ENCODE measurements at regions not wholly inside any gene's neighbourhood (a gene's known extent, or its start where the extent isn't known, plus 50 kb on each side); places are given as distances from the start of the nearest gene placed in this dataset.
A peak's percentile ranks its signal among the peaks of the same experiment; 100 is the strongest.
"Not testable (repeated sequence)": the region's sequence is repeated elsewhere in the genome, so short reads cannot be mapped to it uniquely, and the experiment has no call there.

- no peak overlapping the region for H3K4me3 ChIP-seq (ENCODE audit: low read depth, low read length)
- DNase-seq (ENCODE audit: low read depth) = no peak
Observed at GRCh38 chr9:3674561-3674960, 148.8 kb upstream of the RFX3 start.

- DNase-seq (ENCODE audit: low read depth) = no peak
- no peak overlapping the region for H3K4me3 ChIP-seq (ENCODE audit: low read depth, low read length)
Observed at GRCh38 chr9:3672399-3672798, 146.6 kb upstream of the RFX3 start.

- DNase-seq (ENCODE audit: low read depth) = no peak
- H3K4me3 ChIP-seq (ENCODE audit: low read depth, low read length) = no peak overlapping the region
Observed at GRCh38 chr9:3664044-3664443, 138.2 kb upstream of the RFX3 start.

- H3K4me3 ChIP-seq (ENCODE audit: low read depth, low read length) = no peak overlapping the region
- DNase-seq (ENCODE audit: low read depth) = no peak
Observed at GRCh38 chr9:3662671-3663070, 136.9 kb upstream of the RFX3 start.

- no peak for DNase-seq (ENCODE audit: low read depth)
- H3K4me3 ChIP-seq (ENCODE audit: low read depth, low read length) = no peak overlapping the region
Observed at GRCh38 chr9:3660936-3661335, 135.1 kb upstream of the RFX3 start.

- no peak for DNase-seq (ENCODE audit: low read depth)
Observed at GRCh38 chr9:3659647-3660046, 133.8 kb upstream of the RFX3 start.

GRCh38 chr9:3658964-3659363, 133.2 kb upstream of the RFX3 start:
- no peak for DNase-seq (ENCODE audit: low read depth)
- no peak overlapping the region for H3K4me3 ChIP-seq (ENCODE audit: low read depth, low read length)

More at GRCh38 chr9:3659647-3660046, 133.8 kb upstream of the RFX3 start:
- no peak overlapping the region for H3K4me3 ChIP-seq (ENCODE audit: low read depth, low read length)

GRCh38 chr9:3656224-3656623, 130.4 kb upstream of the RFX3 start:
- no peak overlapping the region for H3K4me3 ChIP-seq (ENCODE audit: low read depth, low read length)
- no peak for DNase-seq (ENCODE audit: low read depth)

- no peak overlapping the region for H3K4me3 ChIP-seq (ENCODE audit: low read depth, low read length)
Observed at GRCh38 chr9:3650994-3651622, 125.3 kb upstream of the RFX3 start.

GRCh38 chr9:3648722-3649246, 123.0 kb upstream of the RFX3 start:
- no peak overlapping the region for H3K4me3 ChIP-seq (ENCODE audit: low read depth, low read length)
- no peak for DNase-seq (ENCODE audit: low read depth)

More at GRCh38 chr9:3650994-3651622, 125.3 kb upstream of the RFX3 start:
- no peak for DNase-seq (ENCODE audit: low read depth)

GRCh38 chr9:3648266-3648665, 122.5 kb upstream of the RFX3 start:
- no peak overlapping the region for H3K4me3 ChIP-seq (ENCODE audit: low read depth, low read length)
- DNase-seq (ENCODE audit: low read depth) = no peak

- DNase-seq (ENCODE audit: low read depth) = no peak
- no peak overlapping the region for H3K4me3 ChIP-seq (ENCODE audit: low read depth, low read length)
Observed at GRCh38 chr9:3647652-3648051, 121.9 kb upstream of the RFX3 start.

- H3K4me3 ChIP-seq (ENCODE audit: low read depth, low read length) = no peak overlapping the region
- DNase-seq (ENCODE audit: low read depth) = no peak
Observed at GRCh38 chr9:3646226-3646625, 120.4 kb upstream of the RFX3 start.

GRCh38 chr9:3642075-3642474, 116.3 kb upstream of the RFX3 start:
- DNase-seq (ENCODE audit: low read depth); H3K4me3 ChIP-seq (ENCODE audit: low read depth, low read length): not testable (repeated sequence)

- no peak for DNase-seq (ENCODE audit: low read depth)
Observed at GRCh38 chr9:3629495-3629894, 103.7 kb upstream of the RFX3 start.

GRCh38 chr9:3628239-3628638, 102.4 kb upstream of the RFX3 start:
- DNase-seq (ENCODE audit: low read depth) = peak; percentile 0
- no peak overlapping the region for H3K4me3 ChIP-seq (ENCODE audit: low read depth, low read length)

More at GRCh38 chr9:3629495-3629894, 103.7 kb upstream of the RFX3 start:
- no peak overlapping the region for H3K4me3 ChIP-seq (ENCODE audit: low read depth, low read length)

GRCh38 chr9:3608011-3608410, 82.2 kb upstream of the RFX3 start:
- no peak for DNase-seq (ENCODE audit: low read depth)
- H3K4me3 ChIP-seq (ENCODE audit: low read depth, low read length) = no peak overlapping the region

- no peak for DNase-seq (ENCODE audit: low read depth)
- H3K4me3 ChIP-seq (ENCODE audit: low read depth, low read length) = no peak overlapping the region
Observed at GRCh38 chr9:3600672-3601071, 74.9 kb upstream of the RFX3 start.

GRCh38 chr9:3597792-3598191, 72.0 kb upstream of the RFX3 start:
- H3K4me3 ChIP-seq (ENCODE audit: low read depth, low read length) = no peak overlapping the region
- DNase-seq (ENCODE audit: low read depth) = no peak

- H3K4me3 ChIP-seq (ENCODE audit: low read depth, low read length) = no peak overlapping the region
- no peak for DNase-seq (ENCODE audit: low read depth)
Observed at GRCh38 chr9:3586066-3586465, 60.3 kb upstream of the RFX3 start.

- H3K4me3 ChIP-seq (ENCODE audit: low read depth, low read length) = no peak overlapping the region
- DNase-seq (ENCODE audit: low read depth) = no peak
Observed at GRCh38 chr9:3585606-3586005, 59.8 kb upstream of the RFX3 start.

GRCh38 chr9:3578786-3579185, 53.0 kb upstream of the RFX3 start:
- peak; percentile 60 for DNase-seq (ENCODE audit: low read depth)
- H3K4me3 ChIP-seq (ENCODE audit: low read depth, low read length) = no peak overlapping the region
